ENCODE measurements at regions not wholly inside any gene's neighbourhood (a gene's known extent, or its start where the extent isn't known, plus 50 kb on each side); places are given as distances from the start of the nearest gene placed in this dataset.

- H3K79me2 ChIP-seq (ENCODE audit: control insufficient read depth, insufficient read depth, low read length) = no peaks in the 10 kb centered on the region
- no peak overlapping the region for H3K27ac ChIP-seq (ENCODE audit: control insufficient read depth, insufficient read depth, low read length)
- no peak for DNase-seq (ENCODE audit: low read depth, low spot score)
- no peak for FAIRE-seq
- dilution Hi-C loops (cut with MboI; ENCODE audit: extremely low pct_ligation_motif_present, low sequenced_read_pairs) = no loop called here
- no peak for TF ChIP-seq EZH2 (IDR thresholded peaks at IDR 0.05; ENCODE audit: low read length)
- TF ChIP-seq, protein P1, sequence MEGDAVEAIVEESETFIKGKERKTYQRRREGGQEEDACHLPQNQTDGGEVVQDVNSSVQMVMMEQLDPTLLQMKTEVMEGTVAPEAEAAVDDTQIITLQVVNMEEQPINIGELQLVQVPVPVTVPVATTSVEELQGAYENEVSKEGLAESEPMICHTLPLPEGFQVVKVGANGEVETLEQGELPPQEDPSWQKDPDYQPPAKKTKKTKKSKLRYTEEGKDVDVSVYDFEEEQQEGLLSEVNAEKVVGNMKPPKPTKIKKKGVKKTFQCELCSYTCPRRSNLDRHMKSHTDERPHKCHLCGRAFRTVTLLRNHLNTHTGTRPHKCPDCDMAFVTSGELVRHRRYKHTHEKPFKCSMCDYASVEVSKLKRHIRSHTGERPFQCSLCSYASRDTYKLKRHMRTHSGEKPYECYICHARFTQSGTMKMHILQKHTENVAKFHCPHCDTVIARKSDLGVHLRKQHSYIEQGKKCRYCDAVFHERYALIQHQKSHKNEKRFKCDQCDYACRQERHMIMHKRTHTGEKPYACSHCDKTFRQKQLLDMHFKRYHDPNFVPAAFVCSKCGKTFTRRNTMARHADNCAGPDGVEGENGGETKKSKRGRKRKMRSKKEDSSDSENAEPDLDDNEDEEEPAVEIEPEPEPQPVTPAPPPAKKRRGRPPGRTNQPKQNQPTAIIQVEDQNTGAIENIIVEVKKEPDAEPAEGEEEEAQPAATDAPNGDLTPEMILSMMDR (optimal IDR thresholded peaks at IDR 0.05 in 1 of 3, IDR thresholded peaks at IDR 0.05 in 1 of 3, conservative IDR thresholded peaks at IDR 0.05 in 1 of 3; ENCODE audit: extremely low read depth in 1 of 3, insufficient read depth in 2 of 3, low read length in 3 of 3) = no peak
- no peak overlapping the region for H3K4me3 ChIP-seq (ENCODE audit: control insufficient read depth in 2 of 3, extremely low read depth in 1 of 3, insufficient read depth in 2 of 3, low read depth in 1 of 3, low read length in 3 of 3)
- no peak overlapping the region for H2AFZ ChIP-seq (ENCODE audit: control insufficient read depth, low read length)
- no peaks in the 10 kb centered on the region for H3K36me3 ChIP-seq (ENCODE audit: control insufficient read depth in 2 of 2, extremely low read depth in 1 of 2, insufficient read depth in 2 of 2, low read length in 2 of 2)
- no peaks in the 10 kb centered on the region for H3K4me1 ChIP-seq (ENCODE audit: control insufficient read depth, extremely low read depth, insufficient read depth, low read length)
- H3K9ac ChIP-seq (ENCODE audit: control insufficient read depth, extremely low read depth, insufficient read depth, low read length) = no peak overlapping the region
- H4K20me1 ChIP-seq (ENCODE audit: control insufficient read depth, extremely low read depth, insufficient read depth, low read length) = no peaks in the 10 kb centered on the region
- H3K27me3 ChIP-seq (ENCODE audit: control insufficient read depth, extremely low read depth, insufficient read depth, low read length) = no peaks in the 10 kb centered on the region
- no peaks in the 10 kb centered on the region for H3K9me3 ChIP-seq (ENCODE audit: control insufficient read depth, low read depth, low read length)
- H3K9me1 ChIP-seq (ENCODE audit: control insufficient read depth, extremely low read depth, insufficient read depth, low read length) = no peaks in the 10 kb centered on the region
- no peak overlapping the region for H3K4me2 ChIP-seq (ENCODE audit: control insufficient read depth, extremely low read depth, insufficient read depth, low read depth, low read length)
These were observed 213.7 kb upstream of the ALCAM start for GRCh38 chr3:105152987-105153386.

DNA sequence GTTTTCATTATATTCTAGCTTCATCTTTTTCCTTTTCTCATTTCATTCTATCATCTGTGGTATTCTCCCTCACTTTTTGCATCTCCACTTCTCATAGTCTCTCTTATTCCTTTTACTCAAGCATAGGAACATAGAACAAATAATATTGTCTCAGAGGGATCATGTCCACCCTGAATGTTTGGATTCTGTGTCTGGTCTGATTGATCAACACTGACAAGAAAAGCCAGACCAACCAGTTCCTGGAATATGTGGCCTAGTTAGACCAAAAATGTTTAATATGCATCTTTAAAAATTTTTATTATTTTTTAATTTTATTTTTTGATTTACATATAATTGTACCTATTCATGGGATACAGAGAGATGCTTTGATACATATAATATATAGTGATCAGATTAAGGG lies 212.0 kb upstream of the ALCAM start:
- no peaks in the 10 kb centered on the region for H3K9me3 ChIP-seq (ENCODE audit: control insufficient read depth, low read depth, low read length)
- no peaks in the 10 kb centered on the region for H4K20me1 ChIP-seq (ENCODE audit: control insufficient read depth, extremely low read depth, insufficient read depth, low read length)
- no peak overlapping the region for H3K4me2 ChIP-seq (ENCODE audit: control insufficient read depth, extremely low read depth, insufficient read depth, low read depth, low read length)
- TF ChIP-seq, protein P1 (optimal IDR thresholded peaks at IDR 0.05 in 1 of 3, IDR thresholded peaks at IDR 0.05 in 1 of 3, conservative IDR thresholded peaks at IDR 0.05 in 1 of 3; ENCODE audit: extremely low read depth in 1 of 3, insufficient read depth in 2 of 3, low read length in 3 of 3) = no peak
- TF ChIP-seq EZH2 (IDR thresholded peaks at IDR 0.05; ENCODE audit: low read length) = no peak
- no peaks in the 10 kb centered on the region for H3K79me2 ChIP-seq (ENCODE audit: control insufficient read depth, insufficient read depth, low read length)
- H3K36me3 ChIP-seq (ENCODE audit: control insufficient read depth in 2 of 2, extremely low read depth in 1 of 2, insufficient read depth in 2 of 2, low read length in 2 of 2) = no peaks in the 10 kb centered on the region
- H3K27ac ChIP-seq (ENCODE audit: control insufficient read depth, insufficient read depth, low read length) = no peak overlapping the region
- no peak for FAIRE-seq
- no peak overlapping the region for H3K4me3 ChIP-seq (ENCODE audit: control insufficient read depth in 2 of 3, extremely low read depth in 1 of 3, insufficient read depth in 2 of 3, low read depth in 1 of 3, low read length in 3 of 3)
- H3K9ac ChIP-seq (ENCODE audit: control insufficient read depth, extremely low read depth, insufficient read depth, low read length) = no peak overlapping the region
- dilution Hi-C loops (cut with MboI; ENCODE audit: extremely low pct_ligation_motif_present, low sequenced_read_pairs) = no loop called here
- DNase-seq (ENCODE audit: low read depth, low spot score) = no peak
- no peak overlapping the region for H2AFZ ChIP-seq (ENCODE audit: control insufficient read depth, low read length)
- H3K9me1 ChIP-seq (ENCODE audit: control insufficient read depth, extremely low read depth, insufficient read depth, low read length) = no peaks in the 10 kb centered on the region
- no peaks in the 10 kb centered on the region for H3K27me3 ChIP-seq (ENCODE audit: control insufficient read depth, extremely low read depth, insufficient read depth, low read length)
- no peaks in the 10 kb centered on the region for H3K4me1 ChIP-seq (ENCODE audit: control insufficient read depth, extremely low read depth, insufficient read depth, low read length)
